Astrocyte (in vitro differentiated cells and primary cell): ENCODE measurements at regions not wholly inside any gene's neighbourhood (a gene's known extent, or its start where the extent isn't known, plus 50 kb on each side); places are given as distances from the start of the nearest gene placed in this dataset.
A peak's percentile ranks its signal among the peaks of the same experiment; 100 is the strongest.
"Not testable (repeated sequence)": the region's sequence is repeated elsewhere in the genome, so short reads cannot be mapped to it uniquely, and the experiment has no call there.

Source experiments
- DNase-seq: peaks from one replicate; pipeline ENCODE4 v3.0.0-alpha.2; 2010; ENCODE audit warnings: low read depth
- FAIRE-seq: peaks from 2 replicates; lab custom pipeline; 2011; peaks lifted over from hg19 to GRCh38; lab: Jason Lieb, UNC
- H2AFZ ChIP-seq: 2 replicates; pipeline ENCODE4 v1.6.0; 2012; ENCODE audit warnings: low read depth, low read length, inconsistent platforms
- H3K27ac ChIP-seq: 2 replicates; pipeline ENCODE4 v1.5.1; 2011; ENCODE audit warnings: low read depth, low read length, inconsistent platforms
- H3K27me3 ChIP-seq: 2 replicates; pipeline ENCODE4 v1.6.0; 2011; ENCODE audit warnings: low read length, inconsistent platforms; ENCODE audit not compliant: insufficient read depth
- H3K36me3 ChIP-seq: 2 replicates; pipeline ENCODE4 v1.5.1; 2011; ENCODE audit warnings: low read length, inconsistent platforms; ENCODE audit not compliant: insufficient read depth
- H3K4me1 ChIP-seq: 2 replicates; pipeline ENCODE4 v1.5.1; 2011; ENCODE audit warnings: low read length, inconsistent platforms; ENCODE audit not compliant: insufficient read depth
- H3K4me2 ChIP-seq: 2 replicates; pipeline ENCODE4 v1.6.0; 2012; ENCODE audit warnings: low read length, inconsistent platforms
- H3K4me3 ChIP-seq: 2 replicates; pipeline ENCODE4 v1.5.1; 2011; ENCODE audit warnings: low read depth, mild to moderate bottlenecking, low read length, inconsistent platforms; ENCODE audit not compliant: insufficient read depth
- H3K79me2 ChIP-seq: 2 replicates; pipeline ENCODE4 v1.6.0; 2012; ENCODE audit warnings: mild to moderate bottlenecking, low read length, inconsistent platforms; ENCODE audit not compliant: insufficient read depth
- H3K9ac ChIP-seq: 2 replicates; pipeline ENCODE4 v1.6.0; 2012; ENCODE audit warnings: mild to moderate bottlenecking, low read length, inconsistent platforms
- H3K9me3 ChIP-seq: 2 replicates; pipeline ENCODE4 v1.5.1; 2012; ENCODE audit warnings: low read depth, mild to moderate bottlenecking, low read length, inconsistent platforms; ENCODE audit not compliant: insufficient read depth
- H4K20me1 ChIP-seq: 2 replicates; pipeline ENCODE4 v1.6.0; 2012; ENCODE audit warnings: low read length, inconsistent platforms; ENCODE audit not compliant: insufficient read depth
- H3K27ac Mint-ChIP-seq: one replicate; pipeline ENCODE4 v1.8.0; 2021; ENCODE audit warnings: mild to moderate bottlenecking, mixed read lengths; ENCODE audit not compliant: unreplicated experiment
- H3K27me3 Mint-ChIP-seq: one replicate; pipeline ENCODE4 v1.8.0; 2021; ENCODE audit warnings: low read depth, mixed read lengths; ENCODE audit not compliant: unreplicated experiment
- H3K36me3 Mint-ChIP-seq: one replicate; pipeline ENCODE4 v1.8.0; 2021; ENCODE audit warnings: low read depth, mixed read lengths; ENCODE audit not compliant: unreplicated experiment
- H3K4me1 Mint-ChIP-seq: one replicate; pipeline ENCODE4 v1.8.0; 2021; ENCODE audit warnings: low read depth, mixed read lengths; ENCODE audit not compliant: unreplicated experiment
- H3K4me3 Mint-ChIP-seq: one replicate; pipeline ENCODE4 v1.8.0; 2021; ENCODE audit warnings: mild to moderate bottlenecking, moderate library complexity, mixed read lengths; ENCODE audit not compliant: unreplicated experiment
- H3K9me3 Mint-ChIP-seq: one replicate; pipeline ENCODE4 v1.8.0; 2021; ENCODE audit warnings: mild to moderate bottlenecking, mixed read lengths; ENCODE audit not compliant: unreplicated experiment
- CTCF ChIP-seq: IDR thresholded peaks from 2 replicates; pipeline ENCODE4 v1.5.1; 2011; ENCODE audit warnings: low read depth, mild to moderate bottlenecking, inconsistent platforms, low read length, moderate library complexity; ENCODE audit not compliant: insufficient read depth
- EZH2 ChIP-seq: IDR thresholded peaks from 2 replicates; pipeline ENCODE4 v1.6.1; 2012; ENCODE audit warnings: mild to moderate bottlenecking, low read length, inconsistent platforms; ENCODE audit not compliant: insufficient read depth

DNA sequence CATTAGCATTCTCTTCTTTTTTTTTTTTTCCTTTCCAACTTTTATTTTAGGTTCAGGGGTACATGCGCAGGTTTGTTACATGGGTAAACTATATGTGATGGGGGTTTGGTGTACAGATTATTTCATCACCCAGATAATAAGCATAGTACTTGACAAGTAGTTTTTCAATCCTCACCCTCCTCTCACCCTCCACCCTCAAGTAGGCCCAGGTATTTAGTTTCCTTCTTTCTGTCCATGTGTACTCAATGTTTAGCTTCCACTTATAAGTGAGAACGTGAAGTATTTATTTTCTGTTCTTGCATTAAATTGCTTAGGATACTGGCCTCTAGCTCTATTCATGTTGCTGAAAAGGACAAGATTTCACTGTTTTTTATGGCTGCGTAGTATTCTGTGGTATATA lies 140.8 kb upstream of the PGRMC2 start:
- DNase-seq (no peak), FAIRE-seq (no peak)
- no peaks in the 10 kb centered on the region for H3K79me2 ChIP-seq
- no peak overlapping the region for H3K4me2 ChIP-seq
- peaks cover 12% of the 10 kb centered on the region for H3K9me3 Mint-ChIP-seq
- H2AFZ ChIP-seq, result no peak overlapping the region
- H3K27ac Mint-ChIP-seq, result peak overlapping the region; percentile 2
- H3K4me1 ChIP-seq, result no peaks in the 10 kb centered on the region
- H3K36me3 ChIP-seq, result no peaks in the 10 kb centered on the region
- H4K20me1 ChIP-seq, result no peaks in the 10 kb centered on the region
- H3K4me1 Mint-ChIP-seq, result peaks cover 21% of the 10 kb centered on the region
- TF ChIP-seq CTCF (no peak), EZH2 (no peak)
- peaks cover 9% of the 10 kb centered on the region for H3K36me3 Mint-ChIP-seq
- no peaks in the 10 kb centered on the region for H3K27me3 Mint-ChIP-seq
- H3K4me3 Mint-ChIP-seq, result peak overlapping the region; percentile 40
- H3K9me3 ChIP-seq, result no peaks in the 10 kb centered on the region
- H3K27me3 ChIP-seq, result no peaks in the 10 kb centered on the region
- H3K27ac ChIP-seq, result no peak overlapping the region
- no peak overlapping the region for H3K4me3 ChIP-seq
- H3K9ac ChIP-seq, result no peak overlapping the region

DNA sequence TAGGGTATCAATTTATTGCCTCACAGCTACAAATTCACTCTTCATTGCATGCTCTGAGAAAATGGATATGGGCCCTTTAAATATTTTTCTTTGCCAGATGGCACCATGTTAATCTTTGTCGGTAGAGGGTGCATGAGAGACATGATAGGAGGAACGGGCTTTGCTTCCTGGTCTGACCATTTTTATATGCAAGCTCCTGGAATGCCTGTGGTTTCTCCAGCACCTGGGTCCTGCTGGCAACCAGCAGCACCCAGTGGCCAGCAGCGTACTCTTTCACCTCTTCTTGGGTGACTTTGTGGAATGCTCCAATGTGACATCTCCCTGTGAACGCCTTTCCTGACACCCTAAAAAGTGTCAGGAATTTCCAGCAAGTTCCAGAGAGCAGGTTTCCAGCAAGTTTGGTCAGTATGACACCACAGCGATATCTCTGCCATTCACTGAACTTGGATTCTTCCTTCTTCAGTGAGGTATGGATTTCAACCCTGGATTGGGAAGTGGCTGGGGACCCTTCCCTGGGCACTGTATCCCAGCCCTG lies 140.3 kb upstream of the PGRMC2 start:
- Histone ChIP-seq H3K9ac (no peak overlapping the region), H3K4me1 (no peaks in the 10 kb centered on the region), H3K4me3 (no peak overlapping the region), H3K79me2 (no peaks in the 10 kb centered on the region), H3K27me3 (no peaks in the 10 kb centered on the region), H3K9me3 (no peaks in the 10 kb centered on the region), H3K4me2 (peak overlapping the region; percentile 28), H3K27ac (no peak overlapping the region), H2AFZ (peak overlapping the region; percentile 3), H3K36me3 (no peaks in the 10 kb centered on the region), H4K20me1 (no peaks in the 10 kb centered on the region)
- peaks cover 22% of the 10 kb centered on the region for H3K4me1 Mint-ChIP-seq
- H3K4me3 Mint-ChIP-seq, result no peak overlapping the region
- peaks cover 12% of the 10 kb centered on the region for H3K9me3 Mint-ChIP-seq
- peak; percentile 80 for FAIRE-seq
- no peak for TF ChIP-seq EZH2
- peak; percentile 51 for TF ChIP-seq CTCF
- peaks cover 9% of the 10 kb centered on the region for H3K36me3 Mint-ChIP-seq
- H3K27me3 Mint-ChIP-seq, result no peaks in the 10 kb centered on the region
- no peak overlapping the region for H3K27ac Mint-ChIP-seq
- DNase-seq, result peak; percentile 84

DNA sequence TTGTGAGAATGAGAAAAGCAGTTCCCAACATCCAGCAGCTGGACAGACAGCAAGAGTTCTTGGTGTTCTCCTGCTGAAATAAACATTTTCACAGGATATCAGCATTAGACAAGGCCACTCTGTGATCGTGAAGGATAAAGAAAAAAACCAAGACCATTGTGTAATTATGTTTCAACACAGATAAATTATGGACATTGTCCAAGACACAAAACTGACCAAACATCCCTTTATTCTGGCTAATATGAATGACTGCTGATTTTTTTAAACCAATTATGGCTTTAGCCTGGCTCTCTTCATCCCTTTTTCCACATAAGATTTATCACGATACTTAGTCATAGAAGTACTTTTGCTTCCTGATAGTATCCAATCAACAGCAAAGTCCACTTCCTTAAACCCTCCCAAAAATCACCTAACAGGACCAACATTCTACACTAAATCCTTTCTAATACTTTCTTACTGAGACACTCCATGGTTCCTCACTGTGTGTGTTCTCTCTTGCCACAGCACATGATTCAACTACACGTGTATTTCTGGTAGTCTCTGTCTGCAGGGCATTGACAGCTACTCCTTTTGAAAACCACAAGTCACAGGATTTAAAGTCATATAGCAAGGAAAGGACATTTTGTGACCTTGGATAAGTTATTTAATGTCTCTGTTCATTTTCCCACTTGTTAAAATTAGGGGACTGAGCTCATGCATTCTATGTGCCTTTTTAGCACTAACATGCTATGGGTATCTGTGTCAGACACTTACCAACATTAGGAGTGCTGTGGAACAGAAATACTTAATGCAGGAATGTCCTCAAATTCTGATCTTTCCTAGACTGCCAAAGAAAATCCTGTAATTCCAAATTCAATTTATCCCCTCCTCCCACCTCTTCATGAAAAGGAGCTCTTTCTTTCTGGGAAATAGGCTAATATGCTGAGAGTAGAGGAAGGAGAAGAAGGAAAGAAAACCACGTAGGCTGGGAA lies 137.2 kb upstream of the PGRMC2 start:
- H3K9ac ChIP-seq, result no peak overlapping the region
- FAIRE-seq (no peak), DNase-seq (peak; percentile 35)
- H3K27ac ChIP-seq, result no peak overlapping the region
- no peaks in the 10 kb centered on the region for H3K27me3 ChIP-seq
- no peak overlapping the region for H3K4me2 ChIP-seq
- H4K20me1 ChIP-seq, result no peaks in the 10 kb centered on the region
- H3K36me3 ChIP-seq, result no peaks in the 10 kb centered on the region
- peaks cover 7% of the 10 kb centered on the region for H3K9me3 Mint-ChIP-seq
- H3K36me3 Mint-ChIP-seq, result peaks cover 7% of the 10 kb centered on the region
- H2AFZ ChIP-seq, result no peak overlapping the region
- H3K9me3 ChIP-seq, result no peaks in the 10 kb centered on the region
- H3K27me3 Mint-ChIP-seq, result no peaks in the 10 kb centered on the region
- H3K27ac Mint-ChIP-seq, result peak overlapping the region; percentile 64
- no peaks in the 10 kb centered on the region for H3K79me2 ChIP-seq
- peaks cover 27% of the 10 kb centered on the region for H3K4me1 Mint-ChIP-seq
- H3K4me1 ChIP-seq, result no peaks in the 10 kb centered on the region
- no peak overlapping the region for H3K4me3 Mint-ChIP-seq
- TF ChIP-seq EZH2, result no peak
- no peak for TF ChIP-seq CTCF
- no peak overlapping the region for H3K4me3 ChIP-seq

DNA sequence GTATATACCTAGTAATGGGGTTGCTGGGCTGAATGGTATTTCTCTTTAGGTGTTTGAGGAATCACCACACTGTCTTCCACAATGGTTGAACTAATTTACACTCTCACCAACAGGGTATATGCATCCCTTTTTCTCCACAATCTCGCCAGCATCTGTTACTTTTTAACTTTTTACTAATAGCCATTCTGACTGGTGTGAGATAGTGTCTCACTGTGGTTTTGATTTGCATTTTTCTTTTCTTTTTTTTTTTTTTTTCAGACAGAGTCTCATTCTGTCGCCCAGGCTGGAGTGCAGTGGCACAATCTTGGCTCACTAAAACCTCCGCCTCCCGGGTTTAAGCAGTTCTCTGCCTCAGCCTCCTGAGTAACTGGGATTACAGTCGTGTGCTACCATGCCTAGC lies 134.7 kb upstream of the PGRMC2 start:
- not testable (repeated sequence) for DNase-seq, H3K27me3 ChIP-seq, H4K20me1 ChIP-seq, H3K36me3 Mint-ChIP-seq, H3K9me3 ChIP-seq, H3K4me3 Mint-ChIP-seq, H3K4me2 ChIP-seq, H2AFZ ChIP-seq, H3K4me1 ChIP-seq, H3K27me3 Mint-ChIP-seq, FAIRE-seq, H3K36me3 ChIP-seq, H3K9ac ChIP-seq, H3K79me2 ChIP-seq, H3K4me3 ChIP-seq, H3K27ac ChIP-seq, H3K9me3 Mint-ChIP-seq
- Mint-ChIP-seq H3K4me1 (peaks cover 31% of the 10 kb centered on the region), H3K27ac (peak overlapping the region; percentile 63)
